ENCODE measurements at regions not wholly inside any gene's neighbourhood (a gene's known extent, or its start where the extent isn't known, plus 50 kb on each side); places are given as distances from the start of the nearest gene placed in this dataset.

- TF ChIP-seq, protein P1, sequence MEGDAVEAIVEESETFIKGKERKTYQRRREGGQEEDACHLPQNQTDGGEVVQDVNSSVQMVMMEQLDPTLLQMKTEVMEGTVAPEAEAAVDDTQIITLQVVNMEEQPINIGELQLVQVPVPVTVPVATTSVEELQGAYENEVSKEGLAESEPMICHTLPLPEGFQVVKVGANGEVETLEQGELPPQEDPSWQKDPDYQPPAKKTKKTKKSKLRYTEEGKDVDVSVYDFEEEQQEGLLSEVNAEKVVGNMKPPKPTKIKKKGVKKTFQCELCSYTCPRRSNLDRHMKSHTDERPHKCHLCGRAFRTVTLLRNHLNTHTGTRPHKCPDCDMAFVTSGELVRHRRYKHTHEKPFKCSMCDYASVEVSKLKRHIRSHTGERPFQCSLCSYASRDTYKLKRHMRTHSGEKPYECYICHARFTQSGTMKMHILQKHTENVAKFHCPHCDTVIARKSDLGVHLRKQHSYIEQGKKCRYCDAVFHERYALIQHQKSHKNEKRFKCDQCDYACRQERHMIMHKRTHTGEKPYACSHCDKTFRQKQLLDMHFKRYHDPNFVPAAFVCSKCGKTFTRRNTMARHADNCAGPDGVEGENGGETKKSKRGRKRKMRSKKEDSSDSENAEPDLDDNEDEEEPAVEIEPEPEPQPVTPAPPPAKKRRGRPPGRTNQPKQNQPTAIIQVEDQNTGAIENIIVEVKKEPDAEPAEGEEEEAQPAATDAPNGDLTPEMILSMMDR (IDR thresholded peaks at IDR 0.05; ENCODE audit: low read depth, low read length): no peak
Measured at GRCh38 chr2:217475791-217476190, 527.0 kb downstream of the TNS1 start.

DNA sequence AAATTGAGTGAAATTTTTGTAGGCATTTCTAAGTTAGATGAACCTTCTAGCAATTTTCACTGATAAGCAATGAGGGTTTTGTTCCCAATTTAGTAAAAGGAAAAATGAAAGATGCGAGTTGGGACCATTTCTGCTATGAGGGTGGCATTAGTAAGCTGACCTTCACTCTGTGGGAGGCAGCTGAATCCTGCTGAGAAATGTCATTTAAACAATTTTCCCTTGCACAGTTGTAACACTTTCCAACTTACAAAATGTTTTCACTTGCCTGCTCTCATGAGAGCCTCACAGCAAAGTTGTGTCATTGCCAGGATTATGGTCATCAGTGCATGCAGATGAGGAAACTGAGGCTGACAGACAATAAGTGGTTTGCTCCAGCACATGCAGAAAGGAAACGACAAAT is 527.7 kb downstream of the TNS1 start:
- H3K4me3 ChIP-seq (ENCODE audit: low read depth, low read length): no peak overlapping the region
- TF ChIP-seq, protein P1 (IDR thresholded peaks at IDR 0.05; ENCODE audit: low read depth, low read length): no peak

More at GRCh38 chr2:217475791-217476190, 527.0 kb downstream of the TNS1 start:
- no peak overlapping the region for H3K4me3 ChIP-seq (ENCODE audit: low read depth, low read length)

DNA sequence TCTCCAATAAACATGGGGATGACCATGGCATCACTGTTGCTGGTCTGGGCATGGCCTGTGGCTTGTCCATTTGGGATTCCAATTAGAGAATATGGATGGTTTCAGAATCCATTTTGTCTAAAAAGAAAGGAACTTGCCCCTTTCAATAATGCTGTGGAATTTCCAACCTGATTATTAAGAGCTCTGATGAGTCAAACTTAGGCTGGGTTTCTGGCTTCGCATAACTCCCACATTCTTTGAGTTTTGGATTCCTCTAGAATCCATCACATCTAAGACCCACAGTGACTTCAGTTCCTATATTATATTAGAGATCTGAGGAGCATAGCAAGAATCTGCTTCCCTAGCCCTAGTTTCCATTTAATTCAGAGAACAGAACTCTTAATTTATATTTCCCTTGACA is 531.5 kb downstream of the TNS1 start:
- TF ChIP-seq, protein P1 (IDR thresholded peaks at IDR 0.05; ENCODE audit: low read depth, low read length): no peak
- no peak overlapping the region for H3K4me3 ChIP-seq (ENCODE audit: low read depth, low read length)

- TF ChIP-seq, protein P1 (IDR thresholded peaks at IDR 0.05; ENCODE audit: low read depth, low read length): no peak
- no peak overlapping the region for H3K4me3 ChIP-seq (ENCODE audit: low read depth, low read length)
Measured at GRCh38 chr2:217469203-217469810, 533.5 kb downstream of the TNS1 start.

GRCh38 chr2:217468042-217468830 is 534.6 kb downstream of the TNS1 start:
- no peak overlapping the region for H3K4me3 ChIP-seq (ENCODE audit: low read depth, low read length)
- TF ChIP-seq, protein P1 (IDR thresholded peaks at IDR 0.05; ENCODE audit: low read depth, low read length): no peak

DNA sequence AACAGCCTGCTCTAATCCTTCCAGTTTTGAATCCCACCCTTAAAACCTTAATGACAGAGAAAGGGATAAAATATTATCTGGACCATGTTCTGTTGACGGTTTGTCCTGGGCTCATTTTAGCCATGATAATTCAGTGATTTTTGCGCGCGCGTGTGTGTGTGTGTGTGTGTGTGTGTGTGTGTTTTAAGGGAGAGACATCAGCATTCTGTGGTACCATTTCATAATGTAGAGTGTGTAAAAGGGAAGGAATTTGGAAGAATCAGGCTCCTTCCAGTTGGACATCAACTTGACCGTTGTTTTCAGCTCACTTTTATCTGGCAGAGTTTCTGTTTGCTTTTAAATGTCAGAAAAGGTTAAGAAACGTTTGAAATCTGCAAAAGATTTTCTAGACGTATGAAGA is 535.5 kb downstream of the TNS1 start:
- H3K4me3 ChIP-seq (ENCODE audit: low read depth, low read length): no peak overlapping the region
- TF ChIP-seq, protein P1 (IDR thresholded peaks at IDR 0.05; ENCODE audit: low read depth, low read length): no peak

GRCh38 chr2:217466805-217467204 is 536.0 kb downstream of the TNS1 start:
- TF ChIP-seq, protein P1 (IDR thresholded peaks at IDR 0.05; ENCODE audit: low read depth, low read length): no peak
- no peak overlapping the region for H3K4me3 ChIP-seq (ENCODE audit: low read depth, low read length)

All from WI38 (cell line).